ENCODE measurements at regions not wholly inside any gene's neighbourhood (a gene's known extent, or its start where the extent isn't known, plus 50 kb on each side); places are given as distances from the start of the nearest gene placed in this dataset.

GRCh38 chr4:137226900-137227299 lies 305.4 kb downstream of the PCDH18 start:
- H3K36me3 Mint-ChIP-seq: no peaks in the 10 kb centered on the region
- no peaks in the 10 kb centered on the region for H3K4me1 Mint-ChIP-seq
- no peaks in the 10 kb centered on the region for H3K27me3 Mint-ChIP-seq
- DNase-seq (no peak), ATAC-seq (ENCODE audit: low read depth in 2 of 2) (no peak)
- no peaks in the 10 kb centered on the region for H3K9me3 ChIP-seq (ENCODE audit: control insufficient read depth in 2 of 2, low read length in 2 of 2)
- H3K27ac Mint-ChIP-seq: no peak overlapping the region
- no peak overlapping the region for H3K4me3 ChIP-seq (ENCODE audit: low read depth, low read length)
- H3K36me3 ChIP-seq (ENCODE audit: control insufficient read depth, insufficient read depth, low read length): no peaks in the 10 kb centered on the region
- H3K4me1 ChIP-seq (ENCODE audit: control insufficient read depth, insufficient read depth, low read length, poor library complexity, severe bottlenecking): no peaks in the 10 kb centered on the region
- peaks cover 0 to 11% (median 3%) of the 10 kb centered on the region in 7 donors for H3K9me3 Mint-ChIP-seq
- H3K4me3 Mint-ChIP-seq: no peak overlapping the region
- no peak overlapping the region for H3K27ac ChIP-seq (ENCODE audit: insufficient read depth, low read length, poor library complexity, severe bottlenecking)
- no peaks in the 10 kb centered on the region for H3K27me3 ChIP-seq (ENCODE audit: control insufficient read depth, insufficient read depth, low read length)

DNA sequence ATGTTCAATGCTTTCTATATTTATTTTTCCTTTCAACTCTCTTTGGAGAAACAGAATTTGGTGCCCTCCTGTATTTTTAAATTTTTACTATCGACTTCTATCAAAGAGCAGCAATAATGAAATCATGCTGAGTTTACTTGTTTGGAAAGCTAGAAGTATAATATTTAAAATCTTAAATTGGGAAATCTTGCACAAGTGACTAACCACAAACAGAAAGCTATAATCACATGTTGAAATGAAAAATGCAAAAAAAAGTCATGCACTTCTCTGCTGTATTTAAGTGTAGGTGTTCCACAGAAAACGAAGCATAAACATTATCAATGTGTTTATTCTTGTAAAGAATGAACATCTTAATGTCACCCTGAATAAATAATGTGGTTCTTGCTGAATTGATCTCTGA lies 306.1 kb downstream of the PCDH18 start:
- Mint-ChIP-seq H3K9me3 (peaks cover 0 to 13% (median 2%) of the 10 kb centered on the region in 7 donors), H3K36me3 (no peaks in the 10 kb centered on the region), H3K4me1 (no peaks in the 10 kb centered on the region), H3K27me3 (no peaks in the 10 kb centered on the region), H3K4me3 (no peak overlapping the region), H3K27ac (no peak overlapping the region)
- Histone ChIP-seq H3K4me1 (ENCODE audit: control insufficient read depth, insufficient read depth, low read length, poor library complexity, severe bottlenecking) (no peaks in the 10 kb centered on the region), H3K4me3 (ENCODE audit: low read depth, low read length) (no peak overlapping the region), H3K27me3 (ENCODE audit: control insufficient read depth, insufficient read depth, low read length) (no peaks in the 10 kb centered on the region), H3K36me3 (ENCODE audit: control insufficient read depth, insufficient read depth, low read length) (no peaks in the 10 kb centered on the region), H3K27ac (ENCODE audit: insufficient read depth, low read length, poor library complexity, severe bottlenecking) (no peak overlapping the region), H3K9me3 (ENCODE audit: control insufficient read depth in 2 of 2, low read length in 2 of 2) (no peaks in the 10 kb centered on the region)
- ATAC-seq (ENCODE audit: low read depth in 2 of 2): no peak
- DNase-seq: no peak

DNA sequence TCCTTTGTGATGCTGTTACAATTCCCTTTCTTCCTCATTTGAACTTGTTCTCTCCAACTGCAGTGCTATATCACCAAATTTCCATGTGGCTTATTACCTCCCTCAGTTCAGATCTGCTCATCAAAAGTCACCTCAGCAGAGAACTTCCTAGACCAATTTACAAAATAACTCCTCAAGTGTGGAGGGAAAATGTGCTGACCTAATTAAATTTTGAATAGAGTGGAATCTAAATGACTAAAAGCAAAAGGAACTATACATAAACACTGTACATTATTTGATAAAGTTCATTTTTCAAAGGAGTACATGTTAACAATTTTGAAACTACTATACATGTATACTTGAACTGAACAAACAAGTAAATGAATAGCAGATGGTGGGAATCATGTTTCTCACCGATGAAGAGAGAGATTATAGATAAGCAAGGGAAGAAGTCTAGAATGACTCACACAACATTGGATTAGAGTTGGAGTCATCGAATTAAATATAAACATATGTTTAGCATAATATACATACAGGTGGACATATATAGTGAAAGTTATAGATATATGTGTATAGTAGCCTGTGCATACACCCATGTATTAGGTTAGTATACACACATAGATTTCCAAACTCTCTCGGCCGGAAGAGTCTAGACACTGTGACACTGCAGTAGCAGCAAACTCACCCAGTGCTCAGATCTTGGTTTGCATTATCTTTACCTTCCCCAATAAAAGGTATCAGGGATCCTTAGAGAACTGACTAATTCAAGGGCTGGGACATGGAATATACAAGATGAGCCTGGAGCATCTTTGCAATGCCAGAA lies 318.7 kb downstream of the PCDH18 start:
- H3K27me3 ChIP-seq (ENCODE audit: control insufficient read depth, insufficient read depth, low read length): no peaks in the 10 kb centered on the region
- Mint-ChIP-seq H3K4me3 (no peak overlapping the region), H3K36me3 (no peaks in the 10 kb centered on the region), H3K4me1 (no peaks in the 10 kb centered on the region), H3K27me3 (no peaks in the 10 kb centered on the region), H3K27ac (no peak overlapping the region), H3K9me3 (peaks cover 2 to 14% (median 6%) of the 10 kb centered on the region in 7 donors)
- no peaks in the 10 kb centered on the region for H3K36me3 ChIP-seq (ENCODE audit: control insufficient read depth, insufficient read depth, low read length)
- no peaks in the 10 kb centered on the region for H3K4me1 ChIP-seq (ENCODE audit: control insufficient read depth, insufficient read depth, low read length, poor library complexity, severe bottlenecking)
- H3K27ac ChIP-seq (ENCODE audit: insufficient read depth, low read length, poor library complexity, severe bottlenecking): no peak overlapping the region
- no peak for ATAC-seq (ENCODE audit: low read depth in 2 of 2)
- no peaks in the 10 kb centered on the region for H3K9me3 ChIP-seq (ENCODE audit: control insufficient read depth in 2 of 2, low read length in 2 of 2)
- no peak for DNase-seq
- no peak overlapping the region for H3K4me3 ChIP-seq (ENCODE audit: low read depth, low read length)

DNA sequence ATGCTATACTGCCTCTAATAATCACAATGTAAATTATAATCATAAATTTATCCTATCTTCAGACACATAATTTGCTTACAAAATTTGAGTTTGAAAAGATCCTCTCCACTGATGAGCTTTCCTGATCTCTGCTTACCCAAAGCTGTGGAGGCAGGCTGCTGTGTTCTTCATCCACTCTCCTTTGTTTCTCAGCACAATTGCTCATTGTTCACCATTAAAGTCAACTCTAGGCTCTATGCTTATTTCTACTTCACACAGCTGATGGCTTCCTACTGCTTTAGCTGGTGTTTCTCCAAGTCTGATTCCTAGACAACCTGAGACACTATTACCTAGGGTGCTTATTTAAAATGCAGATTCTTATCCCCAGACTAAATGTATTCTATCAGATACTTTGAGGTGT lies 319.7 kb downstream of the PCDH18 start:
- H3K27ac Mint-ChIP-seq: no peak overlapping the region
- Histone ChIP-seq H3K36me3 (ENCODE audit: control insufficient read depth, insufficient read depth, low read length) (no peaks in the 10 kb centered on the region), H3K4me3 (ENCODE audit: low read depth, low read length) (no peak overlapping the region), H3K27me3 (ENCODE audit: control insufficient read depth, insufficient read depth, low read length) (no peaks in the 10 kb centered on the region), H3K9me3 (ENCODE audit: control insufficient read depth in 2 of 2, low read length in 2 of 2) (no peaks in the 10 kb centered on the region), H3K27ac (ENCODE audit: insufficient read depth, low read length, poor library complexity, severe bottlenecking) (no peak overlapping the region), H3K4me1 (ENCODE audit: control insufficient read depth, insufficient read depth, low read length, poor library complexity, severe bottlenecking) (no peaks in the 10 kb centered on the region)
- no peak overlapping the region for H3K4me3 Mint-ChIP-seq
- no peaks in the 10 kb centered on the region for H3K27me3 Mint-ChIP-seq
- no peak for ATAC-seq (ENCODE audit: low read depth in 2 of 2)
- no peak for DNase-seq
- H3K36me3 Mint-ChIP-seq: no peaks in the 10 kb centered on the region
- no peaks in the 10 kb centered on the region for H3K4me1 Mint-ChIP-seq
- H3K9me3 Mint-ChIP-seq: peaks cover 2 to 14% (median 6%) of the 10 kb centered on the region in 7 donors

DNA sequence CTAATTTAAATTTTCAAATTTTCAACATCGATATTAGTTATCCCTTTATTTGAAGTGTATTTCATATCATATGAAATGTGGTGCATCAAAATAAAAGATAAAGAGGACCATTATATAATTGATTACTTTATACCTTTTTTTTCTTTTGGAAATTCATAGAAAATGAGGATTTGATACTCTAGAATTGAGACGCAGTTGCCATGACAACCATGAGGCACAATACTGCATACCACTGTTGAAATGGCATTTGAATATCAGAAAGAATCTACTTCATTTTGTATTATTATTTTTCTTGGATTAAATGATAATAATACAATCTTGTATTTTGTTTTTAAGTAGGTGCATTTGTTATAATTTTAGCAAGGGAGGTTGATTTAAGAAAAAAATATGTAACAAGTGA lies 323.1 kb downstream of the PCDH18 start:
- Histone ChIP-seq H3K27me3 (ENCODE audit: control insufficient read depth, insufficient read depth, low read length) (no peaks in the 10 kb centered on the region), H3K36me3 (ENCODE audit: control insufficient read depth, insufficient read depth, low read length) (no peaks in the 10 kb centered on the region), H3K9me3 (ENCODE audit: control insufficient read depth in 2 of 2, low read length in 2 of 2) (no peaks in the 10 kb centered on the region), H3K4me1 (ENCODE audit: control insufficient read depth, insufficient read depth, low read length, poor library complexity, severe bottlenecking) (no peaks in the 10 kb centered on the region), H3K4me3 (ENCODE audit: low read depth, low read length) (no peak overlapping the region), H3K27ac (ENCODE audit: insufficient read depth, low read length, poor library complexity, severe bottlenecking) (no peak overlapping the region)
- H3K4me3 Mint-ChIP-seq: no peak overlapping the region
- no peak overlapping the region for H3K27ac Mint-ChIP-seq
- ATAC-seq (ENCODE audit: low read depth in 2 of 2) (no peak), DNase-seq (no peak)
- no peaks in the 10 kb centered on the region for H3K27me3 Mint-ChIP-seq
- no peaks in the 10 kb centered on the region for H3K4me1 Mint-ChIP-seq
- peaks cover 2 to 14% (median 6%) of the 10 kb centered on the region in 7 donors for H3K9me3 Mint-ChIP-seq
- H3K36me3 Mint-ChIP-seq: no peaks in the 10 kb centered on the region

DNA sequence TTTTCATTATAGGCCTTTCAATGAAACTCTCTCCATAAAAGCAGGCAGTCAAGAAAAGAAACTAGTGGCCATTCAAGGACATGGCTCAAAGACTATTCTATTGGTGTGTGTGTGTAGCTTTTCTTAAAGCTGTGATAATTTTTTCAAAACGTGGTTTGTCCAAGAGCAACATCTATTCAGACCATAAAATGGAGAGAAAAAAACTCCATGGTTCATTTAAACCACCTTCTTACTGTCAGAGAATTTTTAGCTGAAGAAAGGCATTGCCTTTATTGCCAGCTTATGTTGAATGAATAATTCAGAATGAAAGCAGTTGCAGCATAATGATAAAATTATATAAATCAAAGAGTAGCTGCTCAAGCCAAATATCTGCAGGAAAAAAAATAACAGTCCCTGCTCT lies 325.5 kb downstream of the PCDH18 start:
- no peak overlapping the region for H3K4me3 ChIP-seq (ENCODE audit: low read depth, low read length)
- ATAC-seq (ENCODE audit: low read depth in 2 of 2) (no peak), DNase-seq (no peak)
- H3K4me3 Mint-ChIP-seq: no peak overlapping the region
- no peaks in the 10 kb centered on the region for H3K27me3 ChIP-seq (ENCODE audit: control insufficient read depth, insufficient read depth, low read length)
- peaks cover 0 to 2% of the 10 kb centered on the region in 2 experiments for H3K9me3 ChIP-seq (ENCODE audit: control insufficient read depth in 2 of 2, low read length in 2 of 2)
- no peak overlapping the region for H3K27ac ChIP-seq (ENCODE audit: insufficient read depth, low read length, poor library complexity, severe bottlenecking)
- H3K36me3 Mint-ChIP-seq: no peaks in the 10 kb centered on the region
- H3K36me3 ChIP-seq (ENCODE audit: control insufficient read depth, insufficient read depth, low read length): no peaks in the 10 kb centered on the region
- H3K27me3 Mint-ChIP-seq: no peaks in the 10 kb centered on the region
- H3K27ac Mint-ChIP-seq: no peak overlapping the region
- H3K4me1 ChIP-seq (ENCODE audit: control insufficient read depth, insufficient read depth, low read length, poor library complexity, severe bottlenecking): no peaks in the 10 kb centered on the region
- no peaks in the 10 kb centered on the region for H3K4me1 Mint-ChIP-seq
- H3K9me3 Mint-ChIP-seq: peaks cover 0 to 7% (median 3%) of the 10 kb centered on the region in 7 donors

DNA sequence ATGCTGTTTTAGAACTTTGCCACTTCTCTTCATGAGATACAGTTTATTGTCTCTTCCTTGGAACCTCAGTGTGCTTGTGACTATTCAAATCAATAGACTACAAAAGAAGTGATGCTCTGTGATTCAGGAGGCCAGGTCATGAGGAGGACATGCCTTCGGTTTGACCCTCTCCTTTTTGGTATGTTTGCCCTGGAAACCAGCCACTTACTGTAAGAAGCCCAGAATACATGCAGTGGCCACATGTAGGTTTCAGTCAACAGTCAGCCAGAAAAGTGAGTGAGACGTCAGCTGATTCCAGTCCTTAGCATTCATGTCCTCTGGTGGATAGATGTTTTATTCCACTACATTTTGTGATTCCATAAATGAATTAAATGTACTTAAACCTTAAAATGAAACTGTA lies 328.7 kb downstream of the PCDH18 start:
- Mint-ChIP-seq H3K4me3 (no peak overlapping the region), H3K4me1 (no peaks in the 10 kb centered on the region), H3K9me3 (peaks cover 0 to 7% (median 0%) of the 10 kb centered on the region in 7 donors), H3K36me3 (no peaks in the 10 kb centered on the region), H3K27ac (no peak overlapping the region), H3K27me3 (no peaks in the 10 kb centered on the region)
- DNase-seq: no peak
- H3K27ac ChIP-seq (ENCODE audit: insufficient read depth, low read length, poor library complexity, severe bottlenecking): no peak overlapping the region
- H3K36me3 ChIP-seq (ENCODE audit: control insufficient read depth, insufficient read depth, low read length): no peaks in the 10 kb centered on the region
- H3K9me3 ChIP-seq (ENCODE audit: control insufficient read depth in 2 of 2, low read length in 2 of 2): peaks cover 0 to 2% of the 10 kb centered on the region in 2 experiments
- H3K4me3 ChIP-seq (ENCODE audit: low read depth, low read length): no peak overlapping the region
- H3K27me3 ChIP-seq (ENCODE audit: control insufficient read depth, insufficient read depth, low read length): no peaks in the 10 kb centered on the region
- ATAC-seq (ENCODE audit: low read depth in 2 of 2): no peak
- no peaks in the 10 kb centered on the region for H3K4me1 ChIP-seq (ENCODE audit: control insufficient read depth, insufficient read depth, low read length, poor library complexity, severe bottlenecking)

GRCh38 chr4:137200322-137200721 lies 332.0 kb downstream of the PCDH18 start:
- H3K4me1 Mint-ChIP-seq: no peaks in the 10 kb centered on the region
- Histone ChIP-seq H3K27me3 (ENCODE audit: control insufficient read depth, insufficient read depth, low read length) (no peaks in the 10 kb centered on the region), H3K27ac (ENCODE audit: insufficient read depth, low read length, poor library complexity, severe bottlenecking) (no peak overlapping the region), H3K4me3 (ENCODE audit: low read depth, low read length) (no peak overlapping the region), H3K4me1 (ENCODE audit: control insufficient read depth, insufficient read depth, low read length, poor library complexity, severe bottlenecking) (no peaks in the 10 kb centered on the region), H3K36me3 (ENCODE audit: control insufficient read depth, insufficient read depth, low read length) (no peaks in the 10 kb centered on the region), H3K9me3 (ENCODE audit: control insufficient read depth in 2 of 2, low read length in 2 of 2) (peaks cover 0 to 2% of the 10 kb centered on the region in 2 experiments)
- H3K27ac Mint-ChIP-seq: no peak overlapping the region
- H3K9me3 Mint-ChIP-seq: peaks cover 0 to 8% (median 2%) of the 10 kb centered on the region in 7 donors
- ATAC-seq (ENCODE audit: low read depth in 2 of 2): no peak
- H3K27me3 Mint-ChIP-seq: no peaks in the 10 kb centered on the region
- H3K36me3 Mint-ChIP-seq: no peaks in the 10 kb centered on the region
- no peak for DNase-seq
- no peak overlapping the region for H3K4me3 Mint-ChIP-seq

Measured in CD4-positive, CD25-positive, alpha-beta regulatory T cell (primary cell).